HCT116 (cell line): ENCODE measurements at regions not wholly inside any gene's neighbourhood (a gene's known extent, or its start where the extent isn't known, plus 50 kb on each side); places are given as distances from the start of the nearest gene placed in this dataset.

Experiments
- ATAC-seq: fragments of 200-7000 bp; cut with Tn5 transposase; 2 replicates; pipeline ENCODE4 v1.9.1; 2020; ENCODE audit warnings: mild to moderate bottlenecking, moderate library complexity
- BruUV-seq: library from RNA; stranded (reverse); fragments of 400-500 nt; replicated peaks from 2 replicates; lab custom pipeline; 2021; lab: Mats Ljungman, UMichigan
- CTCF ChIA-PET: fragments of 300-600 bp; sonication (Branson Sonifier 250); formaldehyde crosslinking; loops from one replicate; lab custom pipeline; 2021; ENCODE audit warnings: antibody characterized with exemption; lab: Charles Lee
- POLR2A ChIA-PET: fragments of 300-600, 350-600 bp; sonication (Branson Sonifier 250); formaldehyde crosslinking; loops from one replicate; lab custom pipeline; 2021; ENCODE audit warnings: antibody characterized with exemption; lab: Charles Lee
- RAD21 ChIA-PET, 2 experiments: fragments of 300-600 bp; sonication (Branson Sonifier 250); formaldehyde crosslinking; loops; one replicate each; lab custom pipeline; 2023; ENCODE audit warnings: low total read pairs in 2 of 2; ENCODE audit not compliant: uncharacterized antibody in 2 of 2, unreplicated experiment in 2 of 2, low non-redundant PET in 1 of 2; lab: Charles Lee
- DNase-seq: peaks from one replicate; pipeline ENCODE4 v3.0.0-alpha.2; 2010; ENCODE audit warnings: low read depth, low spot score
- H2AFZ ChIP-seq: fragments of 200-600 bp; shearing (Covaris generic), sonication (generic); 2 replicates; pipeline ENCODE4 v1.6.1; 2017; ENCODE audit warnings: low read depth, mixed run types, mixed read lengths, antibody characterized with exemption, low read length; ENCODE audit not compliant: poor library complexity, severe bottlenecking
- H3K27ac ChIP-seq: 2 replicates; pipeline ENCODE4 v1.5.1; 2012; ENCODE audit warnings: low read depth, low read length
- H3K27me3 ChIP-seq: fragments of 200-600 bp; sonication (generic); 2 replicates; pipeline ENCODE4 v1.6.1; 2016; ENCODE audit warnings: mixed run types, low read length, mixed read lengths; ENCODE audit not compliant: insufficient read depth
- H3K36me3 ChIP-seq, 2 experiments: fragments of 200-500 bp in 1 of 2; fragments of 200-600 bp in 1 of 2; sonication (Bioruptor generic) in 1 of 2; sonication (generic) in 1 of 2; 2 replicates each; pipeline versions ENCODE4 v1.5.1 to v1.6.1; 2014 to 2016; ENCODE audit warnings: low read length in 2 of 2, inconsistent platforms in 1 of 2, mixed read lengths in 1 of 2, mixed run types in 1 of 2; ENCODE audit not compliant: insufficient read depth in 2 of 2, control insufficient read depth in 1 of 2
- H3K4me1 ChIP-seq, 2 experiments: fragments of 200-600 bp in 1 of 2; sonication (generic) in 1 of 2; 2 replicates each; pipeline versions ENCODE4 v1.5.1 to v1.6.1; 2012 to 2017; ENCODE audit warnings: low read length in 2 of 2, inconsistent platforms in 1 of 2, mild to moderate bottlenecking in 1 of 2, mixed read lengths in 1 of 2, mixed run types in 1 of 2, moderate library complexity in 1 of 2; ENCODE audit not compliant: insufficient read depth in 2 of 2, control insufficient read depth in 1 of 2
- H3K4me2 ChIP-seq: fragments of 200-600 bp; sonication (generic); 2 replicates; pipeline ENCODE4 v1.6.1; 2017; ENCODE audit warnings: mixed run types, low read length, mixed read lengths
- H3K4me3 ChIP-seq, 2 experiments: fragments of 200-600 bp in 1 of 2; sonication (generic) in 1 of 2; replicated peaks in 1 of 2; 2 replicates each; pipeline ENCODE4 v1.5.1; 2011 to 2016; ENCODE audit warnings: low read length in 2 of 2, control low read depth in 1 of 2, low read depth in 1 of 2, mild to moderate bottlenecking in 1 of 2, mixed read lengths in 1 of 2, mixed run types in 1 of 2
- H3K79me2 ChIP-seq: fragments of 200-600 bp; sonication (generic); 2 replicates; pipeline ENCODE4 v1.6.1; 2017; ENCODE audit warnings: mild to moderate bottlenecking, mixed run types, low read length, moderate library complexity, mixed read lengths; ENCODE audit not compliant: insufficient read depth
- H3K9ac ChIP-seq: fragments of 200-600 bp; sonication (generic); 2 replicates; pipeline ENCODE4 v1.6.1; 2016; ENCODE audit warnings: low read length, mixed read lengths
- H3K9me2 ChIP-seq: fragments of 200-600 bp; sonication (generic), shearing (Covaris generic); 2 replicates; pipeline ENCODE4 v1.6.1; 2017; ENCODE audit warnings: mixed run types, mild to moderate bottlenecking, moderate library complexity; ENCODE audit not compliant: insufficient read depth
- H3K9me3 ChIP-seq, 2 experiments: fragments of 200-500 bp in 1 of 2; fragments of 200-600 bp in 1 of 2; sonication (Bioruptor generic) in 1 of 2; sonication (generic) in 1 of 2; 2 replicates each; pipeline ENCODE4 v1.6.1; 2014 to 2017; ENCODE audit warnings: low read length in 2 of 2, mixed read lengths in 2 of 2, inconsistent platforms in 1 of 2, low read depth in 1 of 2, mild to moderate bottlenecking in 1 of 2, mixed run types in 1 of 2, moderate library complexity in 1 of 2; ENCODE audit not compliant: control insufficient read depth in 1 of 2, insufficient read depth in 1 of 2
- H4K20me1 ChIP-seq: fragments of 200-600 bp; sonication (generic), shearing (Covaris generic); 2 replicates; pipeline ENCODE4 v1.6.1; 2017; ENCODE audit warnings: mixed run types, mild to moderate bottlenecking, moderate library complexity; ENCODE audit not compliant: insufficient read depth
- CBX3 ChIP-seq: IDR thresholded peaks from 2 replicates; pipeline ENCODE4 v1.6.1; 2012; ENCODE audit warnings: low read depth
- CEBPB ChIP-seq: IDR thresholded peaks from 2 replicates; pipeline ENCODE4 v1.6.1; 2012; ENCODE audit warnings: low read depth
- EGR1 ChIP-seq: IDR thresholded peaks from 2 replicates; pipeline ENCODE4 v1.6.1; 2012; ENCODE audit warnings: low read depth
- ELF1 ChIP-seq: IDR thresholded peaks from 2 replicates; pipeline ENCODE4 v1.6.1; 2012; ENCODE audit warnings: low read depth, borderline replicate concordance
- EZH2 ChIP-seq: fragments of 200-600 bp; sonication (generic); IDR thresholded peaks from 2 replicates; pipeline ENCODE4 v1.6.1; 2017; ENCODE audit warnings: antibody characterized with exemption, mixed run types
- EZH2phosphoT487 ChIP-seq: fragments of 200-600 bp; IDR thresholded peaks from 2 replicates; pipeline ENCODE4 v1.6.1; 2018; ENCODE audit warnings: antibody characterized with exemption, borderline replicate concordance
- POLR2A ChIP-seq: IDR thresholded peaks from 2 replicates; pipeline ENCODE4 v1.7.0; 2011; ENCODE audit warnings: borderline replicate concordance; ENCODE audit not compliant: insufficient read depth, insufficient read length; ENCODE audit errors: extremely low read depth
- RAD21 ChIP-seq: IDR thresholded peaks from 2 replicates; pipeline ENCODE4 v1.6.1; 2012; ENCODE audit warnings: low read depth, mild to moderate bottlenecking
- SIN3A ChIP-seq: IDR thresholded peaks from 2 replicates; pipeline ENCODE4 v1.6.1; 2012; ENCODE audit warnings: low read depth
- SP1 ChIP-seq: IDR thresholded peaks from 2 replicates; pipeline ENCODE4 v1.6.1; 2012; ENCODE audit warnings: low read depth
- SRF ChIP-seq: IDR thresholded peaks from 2 replicates; pipeline ENCODE4 v1.6.1; 2012; ENCODE audit warnings: low read depth
- YY1 ChIP-seq: IDR thresholded peaks from 2 replicates; pipeline ENCODE4 v1.6.1; 2011; ENCODE audit warnings: low read length, low read depth, moderate library complexity, mild to moderate bottlenecking; ENCODE audit not compliant: insufficient replicate concordance; ENCODE audit errors: extremely low read depth
- ZBTB33 ChIP-seq: IDR thresholded peaks from 2 replicates; pipeline ENCODE4 v1.6.1; 2011; ENCODE audit warnings: mild to moderate bottlenecking, low read length, moderate library complexity; ENCODE audit not compliant: insufficient replicate concordance; ENCODE audit errors: extremely low read depth
- ZFX ChIP-seq: fragments of 450-650 bp; IDR thresholded peaks from 2 replicates; pipeline ENCODE4 v1.6.1; 2017
- intact Hi-C: fragments of 100-400 bp; cut with micrococcal nuclease; formaldehyde crosslinking; loops from 2 replicates; pipeline ENCODE4 v1.10.0; 2022
- TF ChIP-seq, protein P1 (sequence below): IDR thresholded peaks from 2 replicates; pipeline ENCODE4 v1.6.1; 2012; ENCODE audit warnings: low read depth
- TF ChIP-seq, protein P2 (sequence below): IDR thresholded peaks from 2 replicates; pipeline ENCODE4 v1.6.1; 2012
- TF ChIP-seq, protein P3 (sequence below): IDR thresholded peaks from 2 replicates; pipeline ENCODE4 v1.6.1; 2012

GRCh38 chr5:10862085-10862484 lies 101.1 kb upstream of the DAP start:
- BruUV-seq = no TSS peak
- H3K9me2 ChIP-seq = no peaks in the 10 kb centered on the region
- H3K4me3 ChIP-seq = no peak overlapping the region
- no peak overlapping the region for H3K9ac ChIP-seq
- DNase-seq (no peak), ATAC-seq (no peak)
- H3K27ac ChIP-seq = no peak overlapping the region
- ChIA-PET CTCF (no interaction called here), POLR2A (no interaction called here), RAD21 (no interaction called here)
- H3K9me3 ChIP-seq = no peaks in the 10 kb centered on the region
- H3K4me2 ChIP-seq = no peak overlapping the region
- peaks cover 32% of the 10 kb centered on the region for H3K27me3 ChIP-seq
- no peaks in the 10 kb centered on the region for H4K20me1 ChIP-seq
- no peaks in the 10 kb centered on the region for H3K79me2 ChIP-seq
- no peaks in the 10 kb centered on the region for H3K36me3 ChIP-seq
- intact Hi-C loops = loop anchor here (5.0 to 10.0 kb wide), 3 partner anchors 165 to 1160 kb away; no protein-coding TSS in a partner anchor
- TF ChIP-seq EZH2 = no peak
- TF ChIP-seq CBX3 = no peak
- TF ChIP-seq, protein P1, sequence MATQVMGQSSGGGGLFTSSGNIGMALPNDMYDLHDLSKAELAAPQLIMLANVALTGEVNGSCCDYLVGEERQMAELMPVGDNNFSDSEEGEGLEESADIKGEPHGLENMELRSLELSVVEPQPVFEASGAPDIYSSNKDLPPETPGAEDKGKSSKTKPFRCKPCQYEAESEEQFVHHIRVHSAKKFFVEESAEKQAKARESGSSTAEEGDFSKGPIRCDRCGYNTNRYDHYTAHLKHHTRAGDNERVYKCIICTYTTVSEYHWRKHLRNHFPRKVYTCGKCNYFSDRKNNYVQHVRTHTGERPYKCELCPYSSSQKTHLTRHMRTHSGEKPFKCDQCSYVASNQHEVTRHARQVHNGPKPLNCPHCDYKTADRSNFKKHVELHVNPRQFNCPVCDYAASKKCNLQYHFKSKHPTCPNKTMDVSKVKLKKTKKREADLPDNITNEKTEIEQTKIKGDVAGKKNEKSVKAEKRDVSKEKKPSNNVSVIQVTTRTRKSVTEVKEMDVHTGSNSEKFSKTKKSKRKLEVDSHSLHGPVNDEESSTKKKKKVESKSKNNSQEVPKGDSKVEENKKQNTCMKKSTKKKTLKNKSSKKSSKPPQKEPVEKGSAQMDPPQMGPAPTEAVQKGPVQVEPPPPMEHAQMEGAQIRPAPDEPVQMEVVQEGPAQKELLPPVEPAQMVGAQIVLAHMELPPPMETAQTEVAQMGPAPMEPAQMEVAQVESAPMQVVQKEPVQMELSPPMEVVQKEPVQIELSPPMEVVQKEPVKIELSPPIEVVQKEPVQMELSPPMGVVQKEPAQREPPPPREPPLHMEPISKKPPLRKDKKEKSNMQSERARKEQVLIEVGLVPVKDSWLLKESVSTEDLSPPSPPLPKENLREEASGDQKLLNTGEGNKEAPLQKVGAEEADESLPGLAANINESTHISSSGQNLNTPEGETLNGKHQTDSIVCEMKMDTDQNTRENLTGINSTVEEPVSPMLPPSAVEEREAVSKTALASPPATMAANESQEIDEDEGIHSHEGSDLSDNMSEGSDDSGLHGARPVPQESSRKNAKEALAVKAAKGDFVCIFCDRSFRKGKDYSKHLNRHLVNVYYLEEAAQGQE = no peak
- TF ChIP-seq ELF1 = no peak
- TF ChIP-seq RAD21 = no peak
- no peak for TF ChIP-seq ZFX
- TF ChIP-seq, protein P2, sequence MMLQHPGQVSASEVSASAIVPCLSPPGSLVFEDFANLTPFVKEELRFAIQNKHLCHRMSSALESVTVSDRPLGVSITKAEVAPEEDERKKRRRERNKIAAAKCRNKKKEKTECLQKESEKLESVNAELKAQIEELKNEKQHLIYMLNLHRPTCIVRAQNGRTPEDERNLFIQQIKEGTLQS = no peak
- TF ChIP-seq SIN3A = no peak
- no peak for TF ChIP-seq SRF
- TF ChIP-seq POLR2A = no peak
- no peak for TF ChIP-seq EZH2phosphoT487
- no peak for TF ChIP-seq EGR1
- TF ChIP-seq CEBPB = no peak
- TF ChIP-seq YY1 = no peak
- TF ChIP-seq SP1 = no peak
- no peak for TF ChIP-seq ZBTB33
- TF ChIP-seq, protein P3, sequence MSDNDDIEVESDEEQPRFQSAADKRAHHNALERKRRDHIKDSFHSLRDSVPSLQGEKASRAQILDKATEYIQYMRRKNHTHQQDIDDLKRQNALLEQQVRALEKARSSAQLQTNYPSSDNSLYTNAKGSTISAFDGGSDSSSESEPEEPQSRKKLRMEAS = no peak
- no peaks in the 10 kb centered on the region for H3K4me1 ChIP-seq
- H2AFZ ChIP-seq = no peak overlapping the region
